Astrocyte (in vitro differentiated cells and primary cell): ENCODE measurements at regions not wholly inside any gene's neighbourhood (a gene's known extent, or its start where the extent isn't known, plus 50 kb on each side); places are given as distances from the start of the nearest gene placed in this dataset.

Source experiments
- DNase-seq: peaks from one replicate; pipeline ENCODE4 v3.0.0-alpha.2; 2010; ENCODE audit warnings: low read depth
- FAIRE-seq: peaks from 2 replicates; lab custom pipeline; 2011; peaks lifted over from hg19 to GRCh38; lab: Jason Lieb, UNC
- H2AFZ ChIP-seq: 2 replicates; pipeline ENCODE4 v1.6.0; 2012; ENCODE audit warnings: low read depth, low read length, inconsistent platforms
- H3K27ac ChIP-seq: 2 replicates; pipeline ENCODE4 v1.5.1; 2011; ENCODE audit warnings: low read depth, low read length, inconsistent platforms
- H3K27me3 ChIP-seq: 2 replicates; pipeline ENCODE4 v1.6.0; 2011; ENCODE audit warnings: low read length, inconsistent platforms; ENCODE audit not compliant: insufficient read depth
- H3K36me3 ChIP-seq: 2 replicates; pipeline ENCODE4 v1.5.1; 2011; ENCODE audit warnings: low read length, inconsistent platforms; ENCODE audit not compliant: insufficient read depth
- H3K4me1 ChIP-seq: 2 replicates; pipeline ENCODE4 v1.5.1; 2011; ENCODE audit warnings: low read length, inconsistent platforms; ENCODE audit not compliant: insufficient read depth
- H3K4me2 ChIP-seq: 2 replicates; pipeline ENCODE4 v1.6.0; 2012; ENCODE audit warnings: low read length, inconsistent platforms
- H3K4me3 ChIP-seq: 2 replicates; pipeline ENCODE4 v1.5.1; 2011; ENCODE audit warnings: low read depth, mild to moderate bottlenecking, low read length, inconsistent platforms; ENCODE audit not compliant: insufficient read depth
- H3K79me2 ChIP-seq: 2 replicates; pipeline ENCODE4 v1.6.0; 2012; ENCODE audit warnings: mild to moderate bottlenecking, low read length, inconsistent platforms; ENCODE audit not compliant: insufficient read depth
- H3K9ac ChIP-seq: 2 replicates; pipeline ENCODE4 v1.6.0; 2012; ENCODE audit warnings: mild to moderate bottlenecking, low read length, inconsistent platforms
- H3K9me3 ChIP-seq: 2 replicates; pipeline ENCODE4 v1.5.1; 2012; ENCODE audit warnings: low read depth, mild to moderate bottlenecking, low read length, inconsistent platforms; ENCODE audit not compliant: insufficient read depth
- H4K20me1 ChIP-seq: 2 replicates; pipeline ENCODE4 v1.6.0; 2012; ENCODE audit warnings: low read length, inconsistent platforms; ENCODE audit not compliant: insufficient read depth
- H3K27ac Mint-ChIP-seq: one replicate; pipeline ENCODE4 v1.8.0; 2021; ENCODE audit warnings: mild to moderate bottlenecking, mixed read lengths; ENCODE audit not compliant: unreplicated experiment
- H3K27me3 Mint-ChIP-seq: one replicate; pipeline ENCODE4 v1.8.0; 2021; ENCODE audit warnings: low read depth, mixed read lengths; ENCODE audit not compliant: unreplicated experiment
- H3K36me3 Mint-ChIP-seq: one replicate; pipeline ENCODE4 v1.8.0; 2021; ENCODE audit warnings: low read depth, mixed read lengths; ENCODE audit not compliant: unreplicated experiment
- H3K4me1 Mint-ChIP-seq: one replicate; pipeline ENCODE4 v1.8.0; 2021; ENCODE audit warnings: low read depth, mixed read lengths; ENCODE audit not compliant: unreplicated experiment
- H3K4me3 Mint-ChIP-seq: one replicate; pipeline ENCODE4 v1.8.0; 2021; ENCODE audit warnings: mild to moderate bottlenecking, moderate library complexity, mixed read lengths; ENCODE audit not compliant: unreplicated experiment
- H3K9me3 Mint-ChIP-seq: one replicate; pipeline ENCODE4 v1.8.0; 2021; ENCODE audit warnings: mild to moderate bottlenecking, mixed read lengths; ENCODE audit not compliant: unreplicated experiment
- EZH2 ChIP-seq: IDR thresholded peaks from 2 replicates; pipeline ENCODE4 v1.6.1; 2012; ENCODE audit warnings: mild to moderate bottlenecking, low read length, inconsistent platforms; ENCODE audit not compliant: insufficient read depth
- TF ChIP-seq, protein P1 (sequence below): IDR thresholded peaks from 2 replicates; pipeline ENCODE4 v1.5.1; 2011; ENCODE audit warnings: low read depth, mild to moderate bottlenecking, inconsistent platforms, low read length, moderate library complexity; ENCODE audit not compliant: insufficient read depth

DNA sequence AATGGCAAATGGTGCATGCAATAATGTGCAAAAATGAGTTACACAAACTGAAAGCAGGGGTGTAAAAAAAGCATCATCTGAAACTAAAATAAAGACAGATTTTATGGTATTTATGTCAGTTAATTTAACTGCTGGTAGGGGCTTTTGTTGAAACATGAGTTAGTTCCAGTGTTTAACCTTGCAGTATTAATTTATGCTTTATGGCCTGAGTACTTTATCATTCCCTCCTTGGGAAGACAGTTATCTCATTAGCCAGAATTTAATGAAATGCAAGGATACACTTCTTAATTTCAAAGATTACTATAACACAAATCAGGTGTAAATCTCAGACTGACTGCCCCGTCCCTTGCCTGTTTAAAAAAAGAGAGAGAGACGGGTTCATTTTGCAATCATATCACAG is 240.1 kb upstream of the MEIS2 start:
- no peak overlapping the region for H3K4me3 Mint-ChIP-seq
- H3K4me1 Mint-ChIP-seq: no peaks in the 10 kb centered on the region
- Histone ChIP-seq H2AFZ (no peak overlapping the region), H3K9ac (no peak overlapping the region), H3K79me2 (no peaks in the 10 kb centered on the region), H3K36me3 (no peaks in the 10 kb centered on the region), H3K4me1 (no peaks in the 10 kb centered on the region), H3K4me3 (no peak overlapping the region), H4K20me1 (no peaks in the 10 kb centered on the region), H3K9me3 (no peaks in the 10 kb centered on the region), H3K4me2 (no peak overlapping the region), H3K27me3 (no peaks in the 10 kb centered on the region), H3K27ac (no peak overlapping the region)
- H3K27me3 Mint-ChIP-seq: no peaks in the 10 kb centered on the region
- no peak for DNase-seq
- no peak overlapping the region for H3K27ac Mint-ChIP-seq
- FAIRE-seq: no peak
- TF ChIP-seq, protein P1, sequence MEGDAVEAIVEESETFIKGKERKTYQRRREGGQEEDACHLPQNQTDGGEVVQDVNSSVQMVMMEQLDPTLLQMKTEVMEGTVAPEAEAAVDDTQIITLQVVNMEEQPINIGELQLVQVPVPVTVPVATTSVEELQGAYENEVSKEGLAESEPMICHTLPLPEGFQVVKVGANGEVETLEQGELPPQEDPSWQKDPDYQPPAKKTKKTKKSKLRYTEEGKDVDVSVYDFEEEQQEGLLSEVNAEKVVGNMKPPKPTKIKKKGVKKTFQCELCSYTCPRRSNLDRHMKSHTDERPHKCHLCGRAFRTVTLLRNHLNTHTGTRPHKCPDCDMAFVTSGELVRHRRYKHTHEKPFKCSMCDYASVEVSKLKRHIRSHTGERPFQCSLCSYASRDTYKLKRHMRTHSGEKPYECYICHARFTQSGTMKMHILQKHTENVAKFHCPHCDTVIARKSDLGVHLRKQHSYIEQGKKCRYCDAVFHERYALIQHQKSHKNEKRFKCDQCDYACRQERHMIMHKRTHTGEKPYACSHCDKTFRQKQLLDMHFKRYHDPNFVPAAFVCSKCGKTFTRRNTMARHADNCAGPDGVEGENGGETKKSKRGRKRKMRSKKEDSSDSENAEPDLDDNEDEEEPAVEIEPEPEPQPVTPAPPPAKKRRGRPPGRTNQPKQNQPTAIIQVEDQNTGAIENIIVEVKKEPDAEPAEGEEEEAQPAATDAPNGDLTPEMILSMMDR: no peak
- TF ChIP-seq EZH2: no peak
- peaks cover 3% of the 10 kb centered on the region for H3K9me3 Mint-ChIP-seq
- no peaks in the 10 kb centered on the region for H3K36me3 Mint-ChIP-seq

DNA sequence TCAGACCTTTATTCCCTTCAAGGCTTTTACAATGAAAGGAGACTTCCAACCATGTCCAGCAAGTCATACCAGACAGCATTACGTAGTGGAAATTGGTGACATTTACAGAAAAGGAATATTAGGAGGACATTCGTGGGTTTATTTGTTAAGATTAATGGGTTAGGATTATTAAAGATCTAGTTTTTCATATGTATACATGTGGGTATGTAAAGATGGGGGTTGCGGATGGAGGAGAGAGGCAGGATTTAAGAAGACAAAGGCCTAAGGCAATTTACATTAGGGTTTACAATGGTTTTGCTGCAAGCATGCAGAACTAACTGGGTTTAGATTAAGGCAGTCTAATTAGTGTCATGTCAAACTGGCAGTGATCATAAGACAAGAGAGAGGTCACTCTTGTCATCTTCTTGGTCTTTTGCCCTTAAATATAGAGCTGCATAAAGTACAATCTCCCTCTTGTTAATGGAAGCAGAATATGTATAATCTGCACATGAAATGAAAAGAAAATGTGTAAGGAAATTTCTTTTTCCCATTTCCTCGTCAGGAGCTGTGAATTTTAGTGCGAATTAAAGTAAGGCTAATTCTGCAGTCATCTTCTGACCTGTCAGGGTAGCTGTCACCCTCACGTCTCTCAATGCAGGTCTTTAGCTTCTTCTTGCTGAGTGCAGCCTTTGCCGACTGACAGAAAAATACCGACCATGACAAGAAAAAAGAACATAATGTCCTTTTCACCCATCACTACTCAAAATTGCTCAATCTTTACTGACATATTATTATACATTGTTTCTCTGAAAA is 258.9 kb upstream of the MEIS2 start:
- no peak for DNase-seq
- Histone ChIP-seq H3K9ac (no peak overlapping the region), H3K27ac (no peak overlapping the region), H3K79me2 (no peaks in the 10 kb centered on the region), H4K20me1 (no peaks in the 10 kb centered on the region), H3K4me1 (no peaks in the 10 kb centered on the region), H3K36me3 (no peaks in the 10 kb centered on the region), H2AFZ (no peak overlapping the region), H3K9me3 (no peaks in the 10 kb centered on the region), H3K27me3 (no peaks in the 10 kb centered on the region), H3K4me2 (no peak overlapping the region), H3K4me3 (no peak overlapping the region)
- H3K4me1 Mint-ChIP-seq: no peaks in the 10 kb centered on the region
- TF ChIP-seq, protein P1: no peak
- no peak for TF ChIP-seq EZH2
- H3K36me3 Mint-ChIP-seq: no peaks in the 10 kb centered on the region
- no peaks in the 10 kb centered on the region for H3K9me3 Mint-ChIP-seq
- FAIRE-seq: no peak
- H3K27ac Mint-ChIP-seq: no peak overlapping the region
- no peak overlapping the region for H3K4me3 Mint-ChIP-seq
- H3K27me3 Mint-ChIP-seq: no peaks in the 10 kb centered on the region

DNA sequence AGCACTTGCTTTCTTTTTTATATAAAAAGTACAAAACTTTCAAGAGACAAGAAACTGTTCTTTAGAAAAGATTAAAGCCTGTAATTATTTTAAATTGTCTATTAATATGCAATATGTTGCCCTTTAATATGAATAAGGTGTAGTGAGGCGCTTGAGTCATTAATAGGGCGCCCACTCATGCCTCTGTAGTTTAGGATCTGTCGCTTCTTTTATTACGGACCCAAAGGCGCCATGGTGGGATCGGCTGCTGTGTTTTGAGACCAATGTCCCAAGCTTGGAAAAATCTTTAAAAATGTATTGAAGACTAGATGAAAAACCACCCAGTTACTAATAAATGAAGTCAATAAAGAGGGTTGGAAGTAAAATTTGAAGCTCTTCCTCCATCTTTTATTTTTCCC is 259.5 kb upstream of the MEIS2 start:
- Histone ChIP-seq H3K36me3 (no peaks in the 10 kb centered on the region), H4K20me1 (no peaks in the 10 kb centered on the region), H3K9ac (no peak overlapping the region), H3K9me3 (no peaks in the 10 kb centered on the region), H3K4me3 (no peak overlapping the region), H3K27me3 (no peaks in the 10 kb centered on the region), H3K79me2 (no peaks in the 10 kb centered on the region), H3K4me1 (no peaks in the 10 kb centered on the region), H3K27ac (no peak overlapping the region), H3K4me2 (no peak overlapping the region), H2AFZ (no peak overlapping the region)
- no peak for TF ChIP-seq EZH2
- DNase-seq (no peak), FAIRE-seq (no peak)
- no peak overlapping the region for H3K4me3 Mint-ChIP-seq
- no peak overlapping the region for H3K27ac Mint-ChIP-seq
- H3K27me3 Mint-ChIP-seq: no peaks in the 10 kb centered on the region
- H3K4me1 Mint-ChIP-seq: no peaks in the 10 kb centered on the region
- no peaks in the 10 kb centered on the region for H3K36me3 Mint-ChIP-seq
- no peaks in the 10 kb centered on the region for H3K9me3 Mint-ChIP-seq
